ENCODE measurements at regions not wholly inside any gene's neighbourhood (a gene's known extent, or its start where the extent isn't known, plus 50 kb on each side); places are given as distances from the start of the nearest gene placed in this dataset.

DNA sequence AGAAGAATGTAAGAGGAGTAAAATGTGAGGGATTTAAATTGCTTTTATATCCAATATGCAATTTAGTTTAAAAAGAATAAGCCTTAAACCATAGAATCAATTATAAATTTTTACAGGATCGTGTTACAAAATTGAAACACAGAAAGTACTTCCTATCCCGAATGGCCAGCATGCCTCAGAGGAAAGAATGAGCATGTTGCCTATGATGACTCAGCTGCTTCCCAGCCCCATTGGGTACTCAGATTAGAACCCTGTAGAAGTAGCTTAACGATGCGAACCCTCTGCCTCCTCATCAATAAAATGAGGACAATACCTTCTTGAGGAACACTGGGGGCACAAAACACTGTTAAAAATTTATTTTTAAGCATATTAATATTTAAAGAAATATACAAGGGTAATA lies 113.4 kb upstream of the CDK1 start:
- no peaks in the 10 kb centered on the region for H3K9me3 ChIP-seq (ENCODE audit: insufficient read depth, low read length)
- H3K79me2 ChIP-seq (ENCODE audit: low read length): no peaks in the 10 kb centered on the region
- H3K4me1 ChIP-seq (ENCODE audit: low read length): no peaks in the 10 kb centered on the region
- H2AFZ ChIP-seq (ENCODE audit: low read depth, low read length): no peak overlapping the region
- H4K20me1 ChIP-seq (ENCODE audit: insufficient read depth, low read length): no peaks in the 10 kb centered on the region
- H3K9ac ChIP-seq (ENCODE audit: low read length): no peak overlapping the region
- no peaks in the 10 kb centered on the region for H3K36me3 ChIP-seq (replicated peaks; ENCODE audit: low read depth, low read length)
- H3K4me3 ChIP-seq (ENCODE audit: low read length): no peak overlapping the region
- no peak overlapping the region for H3K4me2 ChIP-seq (ENCODE audit: low read length)
- no peaks in the 10 kb centered on the region for H3K27me3 ChIP-seq (ENCODE audit: low read depth, low read length)
- no peak for TF ChIP-seq EZH2phosphoT487 (IDR thresholded peaks at IDR 0.05; ENCODE audit: low read depth)
- TF ChIP-seq, protein P1, sequence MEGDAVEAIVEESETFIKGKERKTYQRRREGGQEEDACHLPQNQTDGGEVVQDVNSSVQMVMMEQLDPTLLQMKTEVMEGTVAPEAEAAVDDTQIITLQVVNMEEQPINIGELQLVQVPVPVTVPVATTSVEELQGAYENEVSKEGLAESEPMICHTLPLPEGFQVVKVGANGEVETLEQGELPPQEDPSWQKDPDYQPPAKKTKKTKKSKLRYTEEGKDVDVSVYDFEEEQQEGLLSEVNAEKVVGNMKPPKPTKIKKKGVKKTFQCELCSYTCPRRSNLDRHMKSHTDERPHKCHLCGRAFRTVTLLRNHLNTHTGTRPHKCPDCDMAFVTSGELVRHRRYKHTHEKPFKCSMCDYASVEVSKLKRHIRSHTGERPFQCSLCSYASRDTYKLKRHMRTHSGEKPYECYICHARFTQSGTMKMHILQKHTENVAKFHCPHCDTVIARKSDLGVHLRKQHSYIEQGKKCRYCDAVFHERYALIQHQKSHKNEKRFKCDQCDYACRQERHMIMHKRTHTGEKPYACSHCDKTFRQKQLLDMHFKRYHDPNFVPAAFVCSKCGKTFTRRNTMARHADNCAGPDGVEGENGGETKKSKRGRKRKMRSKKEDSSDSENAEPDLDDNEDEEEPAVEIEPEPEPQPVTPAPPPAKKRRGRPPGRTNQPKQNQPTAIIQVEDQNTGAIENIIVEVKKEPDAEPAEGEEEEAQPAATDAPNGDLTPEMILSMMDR (IDR thresholded peaks at IDR 0.05; ENCODE audit: low read depth, low read length): no peak
- H3K27ac ChIP-seq (ENCODE audit: low read length): no peak overlapping the region

DNA sequence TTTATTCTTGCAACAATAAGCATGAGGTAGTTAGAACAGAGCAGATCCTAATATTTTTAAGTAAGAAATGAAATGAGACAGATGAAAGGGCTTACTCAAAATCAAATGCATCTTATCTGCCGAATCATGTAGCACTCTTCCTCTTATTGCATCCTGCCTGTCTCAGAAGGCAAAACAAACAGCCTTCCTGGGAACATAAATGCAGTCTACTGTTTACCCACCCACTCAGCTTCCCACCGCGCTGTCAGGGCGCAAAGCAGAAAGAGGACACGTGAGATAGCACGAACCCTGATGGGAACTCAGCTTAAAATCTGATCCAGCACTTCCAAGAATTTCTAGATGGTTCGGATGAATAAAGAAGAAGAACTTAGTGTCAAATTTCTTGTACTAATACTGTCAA lies 114.4 kb upstream of the CDK1 start:
- Histone ChIP-seq H3K36me3 (replicated peaks; ENCODE audit: low read depth, low read length) (no peaks in the 10 kb centered on the region), H3K9ac (ENCODE audit: low read length) (no peak overlapping the region), H3K9me3 (ENCODE audit: insufficient read depth, low read length) (no peaks in the 10 kb centered on the region), H3K27ac (ENCODE audit: low read length) (no peak overlapping the region), H3K4me2 (ENCODE audit: low read length) (no peak overlapping the region), H2AFZ (ENCODE audit: low read depth, low read length) (no peak overlapping the region), H3K4me1 (ENCODE audit: low read length) (no peaks in the 10 kb centered on the region), H3K4me3 (ENCODE audit: low read length) (no peak overlapping the region), H4K20me1 (ENCODE audit: insufficient read depth, low read length) (no peaks in the 10 kb centered on the region), H3K27me3 (ENCODE audit: low read depth, low read length) (no peaks in the 10 kb centered on the region), H3K79me2 (ENCODE audit: low read length) (no peaks in the 10 kb centered on the region)
- TF ChIP-seq EZH2phosphoT487 (IDR thresholded peaks at IDR 0.05; ENCODE audit: low read depth): no peak
- TF ChIP-seq, protein P1 (IDR thresholded peaks at IDR 0.05; ENCODE audit: low read depth, low read length): no peak

DNA sequence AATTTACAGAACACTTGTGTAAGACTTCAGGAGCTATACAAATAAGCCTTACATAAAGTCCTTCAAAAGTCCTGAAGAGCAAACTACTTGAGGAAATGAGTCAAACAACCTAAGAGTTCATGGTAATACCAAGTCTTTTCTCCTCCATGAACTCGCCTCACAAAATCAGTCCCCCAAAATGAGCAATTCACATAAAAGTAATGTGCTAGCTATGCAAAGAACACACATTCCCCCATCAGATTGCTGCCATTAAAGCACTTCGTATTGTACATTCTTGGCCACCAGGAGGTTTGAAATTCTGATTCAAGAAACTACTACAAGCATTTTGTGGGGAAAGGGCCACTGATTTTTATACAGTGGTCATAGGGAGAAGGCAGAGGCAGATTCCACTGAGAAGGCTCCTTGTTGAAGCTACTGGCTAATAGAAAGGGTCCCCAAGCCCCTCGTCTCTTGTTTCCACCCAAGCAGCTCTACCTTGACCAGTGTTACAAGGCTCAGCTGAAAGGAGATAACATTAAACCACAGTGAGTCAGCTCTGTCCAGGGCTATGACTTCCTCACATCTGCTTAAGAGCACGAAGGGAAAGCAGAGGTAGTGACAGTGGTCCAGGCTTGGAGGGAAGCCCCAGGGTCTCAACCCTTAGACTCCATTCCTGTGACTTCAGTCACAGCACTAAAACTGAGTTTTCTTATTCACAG lies 115.2 kb upstream of the CDK1 start:
- no peaks in the 10 kb centered on the region for H3K9me3 ChIP-seq (ENCODE audit: insufficient read depth, low read length)
- H3K4me3 ChIP-seq (ENCODE audit: low read length): no peak overlapping the region
- H3K27ac ChIP-seq (ENCODE audit: low read length): no peak overlapping the region
- H3K9ac ChIP-seq (ENCODE audit: low read length): no peak overlapping the region
- no peaks in the 10 kb centered on the region for H3K79me2 ChIP-seq (ENCODE audit: low read length)
- no peaks in the 10 kb centered on the region for H3K36me3 ChIP-seq (replicated peaks; ENCODE audit: low read depth, low read length)
- TF ChIP-seq, protein P1 (IDR thresholded peaks at IDR 0.05; ENCODE audit: low read depth, low read length): no peak
- no peak for TF ChIP-seq EZH2phosphoT487 (IDR thresholded peaks at IDR 0.05; ENCODE audit: low read depth)
- no peak overlapping the region for H3K4me2 ChIP-seq (ENCODE audit: low read length)
- H3K27me3 ChIP-seq (ENCODE audit: low read depth, low read length): no peaks in the 10 kb centered on the region
- H3K4me1 ChIP-seq (ENCODE audit: low read length): no peaks in the 10 kb centered on the region
- H4K20me1 ChIP-seq (ENCODE audit: insufficient read depth, low read length): no peaks in the 10 kb centered on the region
- H2AFZ ChIP-seq (ENCODE audit: low read depth, low read length): no peak overlapping the region

DNA sequence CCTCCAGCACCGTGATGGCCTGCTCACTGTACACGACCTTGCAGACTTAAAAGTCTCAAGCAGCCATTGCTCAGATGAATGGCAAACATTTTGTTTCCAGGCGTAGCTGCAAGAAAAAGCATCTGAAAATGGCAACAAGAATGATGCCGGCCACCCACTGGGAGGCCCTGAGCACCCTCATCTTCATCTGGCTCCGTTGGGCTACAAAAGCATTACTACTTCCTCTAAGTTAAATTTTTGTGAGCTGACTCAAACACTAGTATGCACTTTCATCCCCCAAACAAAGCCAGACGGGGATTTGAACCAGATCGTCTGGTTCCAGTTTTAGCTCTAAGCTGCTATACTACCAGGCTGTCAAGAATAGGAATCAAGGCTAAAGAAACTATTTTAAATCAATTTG lies 116.6 kb upstream of the CDK1 start:
- Histone ChIP-seq H4K20me1 (ENCODE audit: insufficient read depth, low read length) (no peaks in the 10 kb centered on the region), H3K79me2 (ENCODE audit: low read length) (no peaks in the 10 kb centered on the region), H3K4me2 (ENCODE audit: low read length) (no peak overlapping the region), H3K27ac (ENCODE audit: low read length) (no peak overlapping the region), H3K4me3 (ENCODE audit: low read length) (no peak overlapping the region), H3K9me3 (ENCODE audit: insufficient read depth, low read length) (no peaks in the 10 kb centered on the region), H3K27me3 (ENCODE audit: low read depth, low read length) (no peaks in the 10 kb centered on the region), H2AFZ (ENCODE audit: low read depth, low read length) (no peak overlapping the region), H3K36me3 (replicated peaks; ENCODE audit: low read depth, low read length) (no peaks in the 10 kb centered on the region), H3K9ac (ENCODE audit: low read length) (no peak overlapping the region), H3K4me1 (ENCODE audit: low read length) (no peaks in the 10 kb centered on the region)
- no peak for TF ChIP-seq EZH2phosphoT487 (IDR thresholded peaks at IDR 0.05; ENCODE audit: low read depth)
- TF ChIP-seq, protein P1 (IDR thresholded peaks at IDR 0.05; ENCODE audit: low read depth, low read length): no peak
